HEK293 (cell line): ENCODE measurements at regions not wholly inside any gene's neighbourhood (a gene's known extent, or its start where the extent isn't known, plus 50 kb on each side); places are given as distances from the start of the nearest gene placed in this dataset.

Source experiments
- CTCF ChIA-PET: fragments of 350-600 bp; formaldehyde crosslinking; extraction: SDS; loops from one replicate; lab custom pipeline; 2021; ENCODE audit warnings: antibody characterized with exemption; lab: Yijun Ruan, JAX
- POLR2A ChIA-PET: fragments of 300-600 bp; formaldehyde crosslinking; extraction: SDS; loops from one replicate; lab custom pipeline; 2020; ENCODE audit warnings: antibody characterized with exemption, inconsistent platforms; lab: Yijun Ruan, JAX
- H3K27ac ChIP-seq: fragments of 200-500 bp; sonication (Bioruptor generic); 2 replicates; pipeline ENCODE4 v1.5.1; 2014; ENCODE audit warnings: low read depth, low read length, control low read depth, inconsistent platforms; ENCODE audit errors: extremely low read depth
- H3K36me3 ChIP-seq, 2 experiments: fragments of 200-500 bp in 1 of 2; sonication (Bioruptor generic) in 1 of 2; 1 replicate in 1 of 2; 2 replicates in 1 of 2; pipeline ENCODE4 v1.5.1; 2014 to 2017; ENCODE audit warnings: inconsistent platforms in 2 of 2, low read length in 2 of 2; ENCODE audit not compliant: control insufficient read depth in 2 of 2, insufficient read depth in 1 of 2
- H3K4me1 ChIP-seq: fragments of 200-500 bp; sonication (Bioruptor generic); 2 replicates; pipeline ENCODE4 v1.5.1; 2014; ENCODE audit warnings: mild to moderate bottlenecking, low read length, inconsistent platforms; ENCODE audit not compliant: control insufficient read depth, insufficient read depth
- H3K4me3 ChIP-seq: 2 replicates; pipeline ENCODE4 v1.5.1; 2011; ENCODE audit warnings: low read depth, mild to moderate bottlenecking, control low read depth, low read length, moderate library complexity
- H3K9me3 ChIP-seq: fragments of 200-500 bp; sonication (Bioruptor generic); 2 replicates; pipeline ENCODE4 v1.5.1; 2014; ENCODE audit warnings: low read depth, low read length, inconsistent platforms; ENCODE audit not compliant: control insufficient read depth, insufficient read depth
- GLIS2 ChIP-seq: fragments of 450-650 bp; formaldehyde crosslinking; IDR thresholded peaks from 2 replicates; pipeline ENCODE4 v1.5.1; 2016; ENCODE audit warnings: missing biosample characterization, missing genetic modification characterization
- OSR2 ChIP-seq: fragments of 450-650 bp; formaldehyde crosslinking; IDR thresholded peaks from 2 replicates; pipeline ENCODE4 v1.5.1; 2016; ENCODE audit warnings: missing biosample characterization, missing genetic modification characterization
- OVOL3 ChIP-seq: fragments of 450-650 bp; formaldehyde crosslinking; IDR thresholded peaks from 2 replicates; pipeline ENCODE4 v1.5.1; 2016; ENCODE audit warnings: missing biosample characterization, missing genetic modification characterization
- RBAK ChIP-seq: fragments of 450-650 bp; formaldehyde crosslinking; IDR thresholded peaks from 2 replicates; pipeline ENCODE4 v1.5.1; 2016; ENCODE audit warnings: missing biosample characterization, missing genetic modification characterization
- YY1 ChIP-seq: fragments of 450-650 bp; formaldehyde crosslinking; IDR thresholded peaks from 2 replicates; pipeline ENCODE4 v1.5.1; 2018; ENCODE audit warnings: missing biosample characterization, missing genetic modification characterization
- ZBTB17 ChIP-seq: fragments of 450-650 bp; formaldehyde crosslinking; IDR thresholded peaks from 2 replicates; pipeline ENCODE4 v1.5.1; 2016; ENCODE audit warnings: missing biosample characterization, missing genetic modification characterization
- ZBTB20 ChIP-seq: fragments of 450-650 bp; formaldehyde crosslinking; IDR thresholded peaks from 2 replicates; pipeline ENCODE4 v1.5.1; 2016; ENCODE audit warnings: missing biosample characterization, missing genetic modification characterization
- ZFP69B ChIP-seq: fragments of 450-650 bp; formaldehyde crosslinking; IDR thresholded peaks from 2 replicates; pipeline ENCODE4 v1.5.1; 2016; ENCODE audit warnings: missing biosample characterization, missing genetic modification characterization
- ZNF114 ChIP-seq: fragments of 450-650 bp; formaldehyde crosslinking; IDR thresholded peaks from 2 replicates; pipeline ENCODE4 v1.5.0; 2017; ENCODE audit warnings: missing biosample characterization, missing genetic modification characterization
- ZNF121 ChIP-seq: fragments of 450-650 bp; formaldehyde crosslinking; IDR thresholded peaks from 2 replicates; pipeline ENCODE4 v1.5.1; 2016; ENCODE audit warnings: missing biosample characterization, missing genetic modification characterization
- ZNF138 ChIP-seq: fragments of 450-650 bp; formaldehyde crosslinking; IDR thresholded peaks from 2 replicates; pipeline ENCODE4 v1.5.1; 2016; ENCODE audit warnings: missing biosample characterization, missing genetic modification characterization, borderline replicate concordance
- ZNF302 ChIP-seq: fragments of 450-650 bp; formaldehyde crosslinking; IDR thresholded peaks from 2 replicates; pipeline ENCODE4 v1.5.1; 2016; ENCODE audit warnings: missing biosample characterization, missing genetic modification characterization, low read depth
- ZNF37A ChIP-seq: fragments of 450-650 bp; IDR thresholded peaks from 2 replicates; pipeline ENCODE4 v1.5.1; 2018; ENCODE audit warnings: missing biosample characterization, missing genetic modification characterization
- ZNF391 ChIP-seq: fragments of 450-650 bp; formaldehyde crosslinking; IDR thresholded peaks from 2 replicates; pipeline ENCODE4 v1.5.1; 2016; ENCODE audit warnings: low read depth, missing biosample characterization, missing genetic modification characterization, borderline replicate concordance
- ZNF394 ChIP-seq: fragments of 450-650 bp; formaldehyde crosslinking; IDR thresholded peaks from 2 replicates; pipeline ENCODE4 v1.5.1; 2016; ENCODE audit warnings: missing biosample characterization, missing genetic modification characterization, mild to moderate bottlenecking, moderate library complexity, borderline replicate concordance
- ZNF404 ChIP-seq: fragments of 450-650 bp; formaldehyde crosslinking; IDR thresholded peaks from 2 replicates; pipeline ENCODE4 v1.5.1; 2017; ENCODE audit warnings: missing biosample characterization, missing genetic modification characterization
- ZNF596 ChIP-seq: fragments of 450-650 bp; IDR thresholded peaks from 2 replicates; pipeline ENCODE4 v1.5.0; 2018; ENCODE audit warnings: missing biosample characterization, mild to moderate bottlenecking, missing genetic modification characterization, moderate library complexity
- ZNF677 ChIP-seq: fragments of 450-650 bp; IDR thresholded peaks from 2 replicates; pipeline ENCODE4 v1.5.0; 2018; ENCODE audit warnings: missing biosample characterization, mild to moderate bottlenecking, missing genetic modification characterization, moderate library complexity
- ZNF785 ChIP-seq: fragments of 450-650 bp; formaldehyde crosslinking; IDR thresholded peaks from 2 replicates; pipeline ENCODE4 v1.5.1; 2016; ENCODE audit warnings: missing biosample characterization, missing genetic modification characterization
- TF ChIP-seq, protein P1 (sequence below): fragments of 450-650 bp; formaldehyde crosslinking; IDR thresholded peaks from 2 replicates; pipeline ENCODE4 v1.5.1; 2016; ENCODE audit warnings: missing biosample characterization, missing genetic modification characterization
- TF ChIP-seq, protein P2 (sequence below): fragments of 450-650 bp; formaldehyde crosslinking; optimal IDR thresholded peaks from 2 replicates; pipeline ENCODE3; 2016; ENCODE audit warnings: missing biosample characterization, mild to moderate bottlenecking, missing genetic modification characterization
- TF ChIP-seq, protein P3 (sequence below): fragments of 450-650 bp; formaldehyde crosslinking; IDR thresholded peaks from 2 replicates; pipeline ENCODE4 v1.5.1; 2016; ENCODE audit warnings: missing biosample characterization, missing genetic modification characterization
- TF ChIP-seq, protein P4 (sequence below): fragments of 450-650 bp; formaldehyde crosslinking; IDR thresholded peaks from 2 replicates; pipeline ENCODE4 v1.5.1; 2017; ENCODE audit warnings: missing biosample characterization, missing genetic modification characterization

DNA sequence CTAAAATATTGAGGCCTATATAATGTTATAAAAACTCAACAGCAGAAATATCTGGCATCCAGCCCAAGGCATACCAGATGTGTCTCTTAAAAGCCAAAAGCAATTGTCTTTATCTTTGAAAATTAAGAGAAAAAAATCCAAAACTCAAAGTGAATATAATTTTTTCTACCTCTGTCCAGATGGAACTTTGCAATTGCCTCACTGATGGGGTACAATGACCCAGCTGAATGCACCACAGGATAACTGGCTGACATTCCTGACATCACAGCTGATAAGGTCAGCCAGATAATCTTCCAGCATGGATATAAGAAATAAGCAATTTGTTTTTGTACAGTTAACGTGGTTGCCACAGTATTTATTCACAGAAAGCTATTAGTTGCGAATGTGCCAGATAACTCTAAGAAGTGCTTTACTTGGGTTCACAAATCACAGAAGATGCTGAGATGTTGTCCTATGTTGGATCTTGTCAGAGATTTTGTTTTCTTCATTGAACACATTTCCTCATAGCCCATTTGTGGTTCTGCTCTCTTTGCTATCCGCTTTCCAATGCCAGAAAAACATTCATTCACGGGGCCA, 566.9 kb upstream of the CCDC54 start (continued):
- TF ChIP-seq OVOL3 (tag by site-specific recombination): no peak

DNA sequence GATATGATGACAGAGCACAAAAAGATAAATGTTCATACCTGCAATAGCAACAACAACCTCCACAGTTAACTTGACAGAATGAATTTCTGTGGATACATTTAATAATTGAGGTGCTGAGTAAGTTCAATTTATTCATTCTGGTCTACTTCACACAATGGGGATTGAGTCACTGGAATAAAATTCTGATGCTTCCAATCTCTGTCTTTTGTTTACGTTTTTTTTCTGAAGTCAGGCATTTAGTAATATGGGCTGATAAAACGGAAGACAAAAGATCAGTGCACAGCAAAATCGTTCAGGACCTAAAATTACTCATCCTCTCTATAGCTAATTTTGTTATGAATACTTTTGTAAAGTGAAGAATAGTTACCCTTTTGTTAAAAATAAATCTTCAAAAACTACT, 565.9 kb upstream of the CCDC54 start:
- Histone ChIP-seq H3K4me3 (no peak overlapping the region), H3K36me3 (no peaks in the 10 kb centered on the region), H3K9me3 (no peaks in the 10 kb centered on the region)
- TF ChIP-seq ZBTB20 (tag by site-specific recombination): no peak
- no peak for TF ChIP-seq ZNF394 (tag by site-specific recombination)
- TF ChIP-seq, all 188 proteins: peak for 0
- H3K27ac ChIP-seq: no peak overlapping the region
- CTCF ChIA-PET: no interaction called here
- POLR2A ChIA-PET: no interaction called here
- H3K4me1 ChIP-seq: no peaks in the 10 kb centered on the region

DNA sequence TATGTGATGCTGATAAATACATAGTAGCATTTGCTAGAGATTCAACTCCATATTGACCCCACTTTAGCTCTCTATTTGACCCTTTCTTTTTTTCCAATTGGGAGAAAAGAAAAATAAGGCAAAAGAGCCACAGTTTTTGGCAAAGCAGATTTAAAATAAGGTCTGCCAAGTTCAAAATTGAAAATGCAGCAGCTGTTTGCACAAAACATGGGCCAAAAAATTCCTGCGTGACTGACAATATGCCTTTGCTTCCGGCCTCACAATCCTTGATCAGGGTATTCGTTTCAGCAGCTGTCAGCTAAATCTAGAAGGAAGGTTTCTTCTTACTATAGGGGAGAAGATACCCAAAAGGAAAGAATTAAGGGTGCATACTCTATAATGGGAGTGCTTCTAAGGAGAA, 563.5 kb upstream of the CCDC54 start:
- TF ChIP-seq ZNF138 (tag by site-specific recombination) (no peak), ZNF114 (tag by site-specific recombination) (no peak), ZNF596 (tag by site-specific recombination) (no peak), ZFP69B (tag by site-specific recombination) (no peak), ZNF121 (tag by site-specific recombination) (no peak), GLIS2 (tag by site-specific recombination) (no peak), ZNF37A (tag by site-specific recombination) (no peak), ZNF302 (tag by site-specific recombination) (no peak), YY1 (tag by site-specific recombination) (no peak), ZBTB17 (no peak), ZNF677 (tag by site-specific recombination) (no peak), ZNF391 (no peak), ZNF404 (tag by site-specific recombination) (no peak)
- TF ChIP-seq, protein P1, sequence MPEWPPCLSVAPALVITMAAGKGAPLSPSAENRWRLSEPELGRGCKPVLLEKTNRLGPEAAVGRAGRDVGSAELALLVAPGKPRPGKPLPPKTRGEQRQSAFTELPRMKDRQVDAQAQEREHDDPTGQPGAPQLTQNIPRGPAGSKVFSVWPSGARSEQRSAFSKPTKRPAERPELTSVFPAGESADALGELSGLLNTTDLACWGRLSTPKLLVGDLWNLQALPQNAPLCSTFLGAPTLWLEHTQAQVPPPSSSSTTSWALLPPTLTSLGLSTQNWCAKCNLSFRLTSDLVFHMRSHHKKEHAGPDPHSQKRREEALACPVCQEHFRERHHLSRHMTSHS (tag by site-specific recombination): no peak
- TF ChIP-seq, protein P2, sequence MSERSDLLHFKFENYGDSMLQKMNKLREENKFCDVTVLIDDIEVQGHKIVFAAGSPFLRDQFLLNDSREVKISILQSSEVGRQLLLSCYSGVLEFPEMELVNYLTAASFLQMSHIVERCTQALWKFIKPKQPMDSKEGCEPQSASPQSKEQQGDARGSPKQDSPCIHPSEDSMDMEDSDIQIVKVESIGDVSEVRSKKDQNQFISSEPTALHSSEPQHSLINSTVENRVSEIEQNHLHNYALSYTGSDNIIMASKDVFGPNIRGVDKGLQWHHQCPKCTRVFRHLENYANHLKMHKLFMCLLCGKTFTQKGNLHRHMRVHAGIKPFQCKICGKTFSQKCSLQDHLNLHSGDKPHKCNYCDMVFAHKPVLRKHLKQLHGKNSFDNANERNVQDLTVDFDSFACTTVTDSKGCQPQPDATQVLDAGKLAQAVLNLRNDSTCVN (tag by site-specific recombination): no peak
- TF ChIP-seq, protein P3, sequence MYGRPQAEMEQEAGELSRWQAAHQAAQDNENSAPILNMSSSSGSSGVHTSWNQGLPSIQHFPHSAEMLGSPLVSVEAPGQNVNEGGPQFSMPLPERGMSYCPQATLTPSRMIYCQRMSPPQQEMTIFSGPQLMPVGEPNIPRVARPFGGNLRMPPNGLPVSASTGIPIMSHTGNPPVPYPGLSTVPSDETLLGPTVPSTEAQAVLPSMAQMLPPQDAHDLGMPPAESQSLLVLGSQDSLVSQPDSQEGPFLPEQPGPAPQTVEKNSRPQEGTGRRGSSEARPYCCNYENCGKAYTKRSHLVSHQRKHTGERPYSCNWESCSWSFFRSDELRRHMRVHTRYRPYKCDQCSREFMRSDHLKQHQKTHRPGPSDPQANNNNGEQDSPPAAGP: no peak
- ChIA-PET POLR2A (no interaction called here), CTCF (no interaction called here)
- Histone ChIP-seq H3K4me3 (no peak overlapping the region), H3K4me1 (no peaks in the 10 kb centered on the region), H3K9me3 (no peaks in the 10 kb centered on the region), H3K36me3 (no peaks in the 10 kb centered on the region), H3K27ac (no peak overlapping the region)

DNA sequence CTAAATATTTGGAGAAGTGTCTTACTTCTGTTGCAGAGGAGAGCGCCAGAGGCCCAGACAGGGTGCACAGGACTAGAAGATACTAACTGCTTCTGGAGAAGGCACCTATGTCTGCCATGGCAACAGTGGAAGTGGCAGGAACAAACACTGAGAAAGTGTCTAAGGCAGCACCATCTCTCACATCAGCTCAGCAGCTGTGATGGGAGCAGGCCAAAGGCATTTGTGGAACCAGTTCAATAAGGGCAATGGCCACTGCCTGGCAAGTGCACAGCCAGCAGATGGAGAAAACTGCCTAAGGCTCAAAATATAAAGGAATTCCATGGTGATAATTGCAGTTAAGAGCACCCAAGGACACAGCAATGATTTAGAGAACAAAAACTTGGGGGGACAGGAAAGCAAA, 563.0 kb upstream of the CCDC54 start:
- H3K4me1 ChIP-seq: no peaks in the 10 kb centered on the region
- H3K36me3 ChIP-seq: no peaks in the 10 kb centered on the region
- POLR2A ChIA-PET: no interaction called here
- H3K9me3 ChIP-seq: no peaks in the 10 kb centered on the region
- CTCF ChIA-PET: no interaction called here
- H3K27ac ChIP-seq: no peak overlapping the region
- no peak overlapping the region for H3K4me3 ChIP-seq
- no peak for TF ChIP-seq ZNF785 (tag by site-specific recombination)
- TF ChIP-seq OSR2 (tag by site-specific recombination): no peak
- TF ChIP-seq, protein P4, sequence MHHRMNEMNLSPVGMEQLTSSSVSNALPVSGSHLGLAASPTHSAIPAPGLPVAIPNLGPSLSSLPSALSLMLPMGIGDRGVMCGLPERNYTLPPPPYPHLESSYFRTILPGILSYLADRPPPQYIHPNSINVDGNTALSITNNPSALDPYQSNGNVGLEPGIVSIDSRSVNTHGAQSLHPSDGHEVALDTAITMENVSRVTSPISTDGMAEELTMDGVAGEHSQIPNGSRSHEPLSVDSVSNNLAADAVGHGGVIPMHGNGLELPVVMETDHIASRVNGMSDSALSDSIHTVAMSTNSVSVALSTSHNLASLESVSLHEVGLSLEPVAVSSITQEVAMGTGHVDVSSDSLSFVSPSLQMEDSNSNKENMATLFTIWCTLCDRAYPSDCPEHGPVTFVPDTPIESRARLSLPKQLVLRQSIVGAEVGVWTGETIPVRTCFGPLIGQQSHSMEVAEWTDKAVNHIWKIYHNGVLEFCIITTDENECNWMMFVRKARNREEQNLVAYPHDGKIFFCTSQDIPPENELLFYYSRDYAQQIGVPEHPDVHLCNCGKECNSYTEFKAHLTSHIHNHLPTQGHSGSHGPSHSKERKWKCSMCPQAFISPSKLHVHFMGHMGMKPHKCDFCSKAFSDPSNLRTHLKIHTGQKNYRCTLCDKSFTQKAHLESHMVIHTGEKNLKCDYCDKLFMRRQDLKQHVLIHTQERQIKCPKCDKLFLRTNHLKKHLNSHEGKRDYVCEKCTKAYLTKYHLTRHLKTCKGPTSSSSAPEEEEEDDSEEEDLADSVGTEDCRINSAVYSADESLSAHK (tag by site-specific recombination): no peak
- no peak for TF ChIP-seq RBAK (tag by site-specific recombination)
